ENCODE measurements at regions not wholly inside any gene's neighbourhood (a gene's known extent, or its start where the extent isn't known, plus 50 kb on each side); places are given as distances from the start of the nearest gene placed in this dataset.

DNA sequence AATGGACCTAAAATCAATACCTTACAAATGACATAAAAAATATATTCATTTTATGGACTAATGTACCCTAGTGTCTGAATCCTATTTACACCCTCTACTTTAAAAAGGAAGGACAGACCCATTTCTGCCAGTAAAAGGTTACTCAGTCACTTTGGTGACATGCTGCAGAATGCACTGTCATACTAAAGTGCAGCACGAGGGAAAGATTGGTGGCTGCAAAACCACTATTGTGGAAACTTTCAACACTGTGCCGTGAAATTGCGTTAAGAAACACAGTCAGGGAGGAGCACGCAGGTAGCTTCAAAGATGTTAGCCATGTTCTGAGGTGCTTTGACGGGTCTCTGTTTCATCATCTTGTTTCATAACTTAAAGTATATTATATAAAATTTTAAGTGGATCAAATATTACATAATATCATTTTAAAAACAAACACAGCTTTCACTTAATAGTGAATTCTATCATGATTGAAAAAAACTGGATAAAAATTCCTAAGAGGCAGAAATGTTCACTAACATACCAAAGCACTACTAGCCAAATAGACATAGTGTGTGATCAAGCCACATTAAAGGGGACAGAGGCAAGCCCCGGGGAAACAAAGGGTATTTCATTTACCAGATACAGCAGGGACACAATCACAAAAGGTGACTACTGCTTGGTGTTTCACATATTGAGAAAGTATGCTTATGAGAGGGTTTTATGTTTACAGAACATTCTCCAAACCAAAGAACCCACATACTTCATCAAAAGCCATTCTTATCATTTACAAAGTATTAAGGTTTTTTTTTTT lies 330.8 kb upstream of the SOX5 start:
- DNase-seq (ENCODE audit: low read depth in 3 of 3), result no peak

DNA sequence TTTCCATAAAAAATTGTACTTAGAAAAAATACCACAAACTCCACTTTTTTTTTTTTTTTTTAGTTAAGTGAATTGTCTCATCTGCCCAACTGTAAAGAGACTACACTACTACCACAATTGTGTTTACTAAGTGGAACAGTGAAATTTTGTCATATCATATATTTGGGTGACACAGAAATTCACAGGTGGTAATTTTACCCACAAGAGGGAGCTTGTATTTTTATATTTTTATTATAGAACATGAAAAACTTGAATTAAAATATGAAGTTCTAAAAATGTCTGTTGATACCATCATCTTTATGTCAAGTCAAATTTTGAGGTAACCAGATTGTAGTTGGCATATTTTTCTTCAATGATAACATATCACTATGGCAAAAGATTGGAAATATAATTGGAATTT lies 329.4 kb upstream of the SOX5 start:
- DNase-seq (ENCODE audit: low read depth in 3 of 3), result no peak

DNA sequence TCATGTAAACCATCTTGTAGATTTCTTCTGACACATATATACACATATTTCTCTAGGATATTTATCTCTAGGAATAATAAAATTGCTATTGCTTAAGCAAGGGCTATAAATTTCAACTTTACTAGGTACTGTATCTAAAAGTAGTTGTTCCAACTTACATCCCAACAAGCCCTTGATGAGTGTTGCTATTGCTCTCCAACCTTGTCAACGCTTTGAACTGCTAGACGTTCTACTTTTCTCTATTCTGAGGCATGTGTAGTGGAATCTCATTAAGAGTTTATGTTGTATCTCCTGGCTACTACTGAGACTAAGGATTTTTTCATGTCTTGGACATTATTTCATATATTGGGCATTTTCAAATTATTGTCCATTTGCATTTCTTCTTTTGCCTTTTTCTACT lies 321.5 kb upstream of the SOX5 start:
- DNase-seq (ENCODE audit: low read depth in 3 of 3), result no peak

DNA sequence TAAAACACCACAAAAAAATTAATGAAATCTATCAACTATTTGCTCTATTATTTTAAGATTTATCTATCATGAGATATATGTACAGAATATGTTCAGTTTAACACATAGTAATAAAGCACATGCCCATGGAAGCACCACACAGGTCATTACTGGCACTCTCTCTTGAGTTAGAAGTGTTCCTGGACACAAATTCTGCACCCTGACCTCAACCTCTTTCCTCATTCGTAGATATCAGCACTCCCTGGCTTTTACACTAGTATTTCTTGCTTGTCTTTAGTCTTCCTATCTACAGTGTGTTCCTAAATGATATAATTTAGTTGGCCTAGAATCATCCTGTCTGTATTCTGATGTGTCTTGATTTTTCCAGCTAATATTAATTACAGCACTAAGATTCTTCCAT lies 321.0 kb upstream of the SOX5 start:
- DNase-seq (ENCODE audit: low read depth in 3 of 3), result no peak

DNA sequence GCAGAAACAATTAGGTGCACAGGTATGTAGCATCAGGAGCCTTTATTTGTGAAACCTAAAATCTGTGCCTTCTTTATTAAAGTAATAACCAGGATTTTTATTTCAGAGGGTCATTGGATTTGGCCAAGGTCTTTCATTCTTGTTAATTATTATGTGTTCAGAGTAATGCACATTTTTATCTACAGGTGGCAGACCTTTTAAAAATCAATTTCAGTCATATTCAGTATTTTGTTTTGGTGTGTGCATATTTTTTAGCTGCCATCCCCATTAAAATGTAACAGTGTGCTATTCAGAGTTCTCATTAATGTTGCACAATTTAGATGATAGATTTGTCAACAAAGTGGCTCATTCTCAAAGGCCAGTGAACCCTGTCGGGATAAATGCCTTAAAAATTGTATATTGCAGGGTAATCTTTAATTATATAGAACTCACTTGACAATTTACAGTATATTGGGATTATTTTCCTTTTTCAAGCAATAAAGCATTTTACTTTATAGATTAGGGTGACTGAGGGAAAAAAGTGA lies 319.3 kb upstream of the SOX5 start:
- DNase-seq (ENCODE audit: low read depth in 3 of 3), result no peak

DNA sequence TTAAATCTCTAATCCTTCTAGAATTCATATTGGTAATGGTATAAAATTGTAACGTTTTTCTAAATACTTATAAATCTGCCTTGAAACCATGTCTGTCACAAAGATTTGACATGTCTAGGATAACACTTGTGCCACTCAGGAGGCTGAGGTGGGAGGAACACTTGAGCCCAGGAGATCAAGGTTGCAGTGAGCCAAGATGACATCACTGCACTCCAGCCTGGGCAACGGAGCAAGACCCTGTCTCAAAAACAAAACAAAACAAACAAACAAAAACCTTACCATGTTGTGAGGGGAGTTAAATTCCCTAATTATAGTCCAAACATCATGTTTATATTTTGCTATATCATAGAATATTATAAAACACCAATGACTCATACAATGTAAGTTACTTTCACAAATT lies 317.5 kb upstream of the SOX5 start:
- no peak for DNase-seq (ENCODE audit: low read depth in 3 of 3)

DNA sequence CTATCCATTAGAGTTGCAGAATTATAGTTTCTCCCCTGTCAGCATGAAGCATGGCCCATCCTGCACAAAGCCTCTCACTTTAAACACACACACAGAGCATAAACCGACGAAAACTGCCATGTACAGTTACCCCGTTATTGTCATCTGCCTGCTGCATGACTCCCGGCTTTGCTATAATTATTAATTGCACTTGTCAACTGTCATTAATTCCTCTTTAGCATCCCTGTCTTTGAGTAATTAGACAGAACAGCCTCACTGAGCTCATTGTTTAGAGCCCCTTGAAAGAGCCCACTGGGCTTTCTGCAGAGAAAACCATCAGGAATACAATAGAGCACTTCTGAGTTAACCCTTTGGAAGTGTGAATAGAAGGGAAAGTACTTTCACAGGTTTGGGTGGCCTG lies 307.2 kb upstream of the SOX5 start:
- DNase-seq (ENCODE audit: low read depth in 3 of 3), result no peak

DNA sequence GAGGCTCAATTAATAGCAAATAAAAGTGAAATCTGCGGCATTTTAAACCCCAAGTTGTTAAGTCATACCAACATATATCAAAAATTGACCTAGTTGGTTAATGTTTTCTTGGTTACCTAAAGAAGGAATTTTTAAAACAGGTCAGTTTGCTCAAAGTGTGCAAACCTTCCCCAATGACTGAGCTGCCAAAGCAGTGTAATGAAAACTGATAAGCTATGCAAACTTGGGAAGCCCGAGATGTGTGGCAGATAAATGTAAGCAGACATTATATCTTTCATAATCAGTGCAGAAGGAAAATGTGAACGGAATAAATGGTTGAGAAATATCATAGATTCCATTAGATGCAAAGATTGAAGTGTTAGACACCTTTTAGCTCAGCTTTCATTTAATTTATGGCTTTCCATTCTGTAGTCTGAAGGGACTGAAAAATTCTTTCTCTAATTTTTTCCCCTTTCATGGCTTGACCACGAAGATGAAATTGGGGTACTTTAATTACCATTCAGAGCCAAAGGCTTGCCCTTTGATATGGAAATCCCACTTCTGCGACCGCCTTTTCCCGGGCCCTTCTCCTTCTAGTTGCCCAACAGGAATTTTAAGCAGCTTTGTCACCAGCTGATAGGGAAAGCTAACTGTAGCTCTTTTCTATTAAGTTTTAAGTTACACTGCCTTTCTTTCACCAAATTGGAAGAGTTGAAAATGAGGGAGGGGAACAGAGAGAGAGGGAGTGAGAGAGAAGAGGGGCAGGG lies 306.6 kb upstream of the SOX5 start:
- no peak for DNase-seq (ENCODE audit: low read depth in 3 of 3)

DNA sequence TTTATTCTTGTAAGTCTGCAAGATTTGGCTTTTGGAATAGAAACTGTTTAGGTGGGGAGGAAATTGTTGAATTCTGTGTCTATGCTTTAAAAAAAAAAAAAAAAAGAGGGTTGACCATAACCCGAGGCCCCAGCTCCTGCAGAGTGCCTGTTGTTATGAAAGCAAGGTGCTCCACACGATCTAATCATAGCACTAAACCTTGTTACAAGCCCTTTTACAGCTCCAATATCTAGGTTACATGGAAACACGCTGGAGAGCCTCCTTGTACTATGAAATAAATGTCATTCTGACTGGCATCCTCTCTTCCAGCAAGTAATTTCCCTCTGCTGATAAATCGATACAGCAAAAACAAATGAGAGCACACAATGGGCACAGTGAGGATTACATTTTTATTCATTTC lies 303.1 kb upstream of the SOX5 start:
- no peak for DNase-seq (ENCODE audit: low read depth in 3 of 3)

DNA sequence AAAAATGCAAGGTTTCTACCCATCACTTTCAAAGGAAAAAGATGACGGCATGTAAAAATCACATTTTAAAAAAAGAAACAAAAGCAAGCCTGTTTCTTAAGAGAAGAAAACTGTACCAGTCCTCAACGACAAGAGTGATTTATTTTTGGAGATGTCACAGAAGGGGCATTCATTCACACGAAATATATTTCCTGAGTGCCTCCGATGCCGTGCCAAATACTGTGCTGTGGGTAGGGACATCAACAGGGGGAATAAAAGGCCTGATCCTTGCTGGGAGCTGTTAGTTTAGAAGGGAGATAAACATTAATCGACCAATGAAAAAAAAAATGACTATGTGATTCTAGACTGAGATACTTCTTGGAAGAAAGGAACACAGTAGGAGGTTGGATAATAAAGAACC lies 297.5 kb upstream of the SOX5 start:
- DNase-seq (ENCODE audit: low read depth in 3 of 3), result no peak

DNA sequence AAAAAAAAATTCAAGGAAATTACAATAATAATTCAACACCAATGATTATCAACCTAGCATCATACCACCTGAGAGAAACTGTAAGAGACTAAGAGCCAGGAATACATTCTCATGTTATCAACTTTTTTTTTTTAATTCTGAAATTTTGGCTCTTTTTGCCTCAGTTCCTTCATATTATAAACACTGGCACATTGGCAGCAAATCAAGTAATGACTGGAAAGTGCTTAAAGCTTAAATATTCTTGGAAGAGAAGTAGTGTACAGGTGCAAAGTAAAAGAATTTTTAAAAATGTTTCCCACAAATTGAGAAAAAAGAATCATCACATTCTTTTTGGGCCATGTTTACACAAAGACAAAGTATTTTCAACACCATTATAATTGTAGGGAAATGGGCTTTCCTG lies 296.9 kb upstream of the SOX5 start:
- no peak for DNase-seq (ENCODE audit: low read depth in 3 of 3)

DNA sequence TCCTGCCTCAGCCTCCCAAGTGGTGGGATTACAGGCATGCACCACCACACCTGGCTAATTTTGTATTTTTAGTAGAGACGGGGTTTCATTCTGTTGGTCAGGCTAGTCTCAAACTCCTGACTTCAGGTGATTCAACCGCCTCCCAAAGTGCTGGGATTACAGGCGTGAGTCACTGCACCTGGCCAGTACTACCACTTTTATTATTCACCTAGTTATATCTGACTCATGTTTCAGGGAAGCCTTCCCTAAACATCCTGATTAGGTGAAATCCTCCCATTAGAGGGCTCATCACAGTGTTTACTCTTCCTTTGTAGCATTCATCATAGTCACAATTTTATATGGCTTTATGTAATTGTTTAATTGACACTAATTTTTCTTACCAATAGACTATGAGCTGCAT lies 295.3 kb upstream of the SOX5 start:
- DNase-seq (ENCODE audit: low read depth in 3 of 3), result no peak

DNA sequence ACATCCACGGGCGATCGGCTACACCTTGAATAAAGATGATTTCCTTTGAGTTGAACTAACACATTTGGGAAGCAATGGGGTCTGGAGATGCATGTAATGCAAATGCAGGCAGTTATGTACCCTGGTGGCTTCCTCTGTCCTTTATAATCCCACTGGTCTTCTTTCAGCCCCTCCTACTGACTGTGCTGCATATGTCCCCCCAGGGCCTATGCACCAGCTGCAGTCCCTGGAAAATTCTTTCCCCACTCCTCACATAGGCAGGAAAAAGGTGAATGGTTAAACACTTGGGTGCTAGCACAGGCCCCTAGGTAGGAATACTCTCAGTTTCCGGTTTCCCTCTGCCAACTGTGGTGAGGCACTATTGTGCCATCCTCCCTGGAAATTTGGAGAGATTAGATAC lies 294.8 kb upstream of the SOX5 start:
- DNase-seq (ENCODE audit: low read depth in 3 of 3), result no peak

DNA sequence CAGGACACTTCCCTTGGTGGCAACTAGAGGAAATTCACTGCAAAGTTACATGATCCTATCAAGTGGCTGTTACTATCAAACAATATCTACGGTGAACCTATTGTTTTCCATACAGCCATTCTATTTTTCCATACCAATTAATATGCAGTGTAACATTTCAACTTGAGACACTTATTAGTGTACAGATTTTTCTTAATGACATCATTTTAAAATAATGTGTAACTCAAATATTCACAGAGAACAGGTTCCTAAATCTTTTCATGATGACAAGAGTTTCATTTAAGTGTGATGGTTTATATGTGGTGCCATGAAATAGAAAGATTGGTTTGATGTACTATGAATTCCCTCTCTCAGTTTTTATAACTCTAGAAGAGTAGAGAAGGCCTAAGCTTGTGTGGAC lies 291.2 kb upstream of the SOX5 start:
- no peak for DNase-seq (ENCODE audit: low read depth in 3 of 3)

DNA sequence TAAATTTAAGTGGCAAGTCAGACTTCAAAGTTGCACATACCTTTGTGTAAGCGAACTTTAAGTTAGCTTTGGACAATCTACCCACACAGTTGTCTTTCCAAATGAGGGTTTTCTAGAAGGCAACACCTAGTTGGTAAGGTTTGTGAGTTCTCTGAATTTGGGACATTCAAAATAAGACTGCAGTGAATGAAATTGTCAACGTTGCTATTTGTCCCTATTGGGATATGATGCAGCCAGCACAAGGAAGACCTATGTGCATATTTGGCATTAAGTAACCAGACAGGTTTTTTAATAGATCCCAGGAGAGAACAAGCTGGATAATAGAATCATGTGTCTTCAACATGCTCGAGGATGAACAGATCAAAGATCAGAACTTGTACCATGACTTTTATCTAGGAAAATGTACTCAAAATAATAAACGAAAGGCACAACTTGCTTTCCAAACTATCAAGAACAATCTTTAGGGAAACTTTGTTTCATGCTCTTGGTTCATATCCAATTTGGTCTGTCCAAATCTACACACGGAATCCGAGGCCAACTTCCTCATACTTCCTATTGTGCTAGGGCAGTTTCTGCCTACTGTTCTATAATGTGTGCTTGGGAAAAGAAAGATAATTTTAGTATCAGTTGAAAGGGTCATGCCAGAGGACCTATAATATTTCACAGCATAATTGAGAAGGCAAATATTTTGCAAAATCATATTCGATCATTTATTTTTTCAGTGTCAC lies 284.2 kb upstream of the SOX5 start:
- DNase-seq (ENCODE audit: low read depth in 3 of 3), result no peak

DNA sequence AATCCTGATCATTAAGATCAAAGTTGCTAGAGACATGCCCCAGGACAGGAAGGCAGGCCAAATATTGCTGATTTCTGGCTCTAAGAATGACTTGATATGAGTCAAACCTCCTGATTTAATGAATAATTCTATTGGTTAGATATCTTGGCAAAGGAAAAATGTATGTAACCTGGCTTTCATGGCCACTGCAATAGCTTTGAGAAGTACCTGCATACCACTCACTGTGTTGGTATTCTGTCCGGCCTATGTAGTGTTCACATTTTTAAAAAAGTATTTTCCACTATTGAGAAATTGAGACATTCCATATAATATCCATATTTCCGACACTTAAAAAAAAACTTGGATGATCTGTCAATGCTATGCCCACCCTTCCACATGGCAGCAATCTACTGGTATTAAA lies 283.1 kb upstream of the SOX5 start:
- DNase-seq (ENCODE audit: low read depth in 3 of 3), result no peak

DNA sequence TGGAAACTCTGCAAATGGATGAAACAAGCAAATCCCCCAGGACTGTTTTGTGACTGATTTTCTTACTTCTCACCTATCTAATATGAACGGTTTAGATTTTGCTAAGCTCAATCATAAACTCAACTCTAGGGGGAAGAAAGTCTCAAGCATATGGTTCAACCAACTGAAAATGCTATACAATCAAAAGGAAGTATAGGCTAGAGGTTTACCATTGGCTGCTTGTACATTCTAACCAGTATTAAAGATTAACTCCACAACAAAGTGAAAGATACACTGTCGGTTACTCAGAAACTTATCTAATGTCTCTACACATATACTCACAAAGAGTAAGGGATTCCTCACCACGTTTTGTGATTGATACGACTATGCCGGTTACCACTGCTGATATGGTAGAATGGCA lies 281.8 kb upstream of the SOX5 start:
- no peak for DNase-seq (ENCODE audit: low read depth in 3 of 3)

DNA sequence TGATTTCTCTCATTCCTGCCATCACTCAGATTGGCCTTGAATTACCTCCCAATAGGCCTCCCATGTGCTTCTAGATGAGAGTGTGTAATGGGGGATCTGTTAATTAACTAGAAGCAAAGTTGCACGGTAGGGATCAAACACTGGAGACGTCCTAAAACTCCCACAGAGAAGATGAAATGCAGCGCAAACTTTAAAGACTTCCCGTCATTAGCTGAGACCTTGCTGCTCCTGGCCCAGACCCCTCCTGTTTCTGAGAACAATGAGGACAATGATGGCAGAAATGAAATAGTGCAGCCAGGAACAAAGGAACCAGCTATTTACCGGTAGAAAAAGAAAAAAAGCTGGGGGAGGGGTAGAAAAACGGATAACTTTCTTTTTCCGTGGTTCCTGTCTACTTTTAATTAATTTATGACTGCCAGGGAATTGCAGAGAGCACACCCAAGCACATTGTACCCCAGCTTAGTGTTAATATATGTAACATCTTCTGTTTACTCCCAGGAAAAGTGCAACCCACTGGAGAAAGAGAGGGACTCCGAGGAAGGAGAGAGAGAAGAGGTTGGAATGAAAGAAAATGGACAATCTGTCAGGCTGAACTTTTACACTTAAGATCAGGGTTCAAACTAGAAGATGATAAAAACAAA lies 280.7 kb upstream of the SOX5 start:
- DNase-seq (ENCODE audit: low read depth in 3 of 3), result no peak

DNA sequence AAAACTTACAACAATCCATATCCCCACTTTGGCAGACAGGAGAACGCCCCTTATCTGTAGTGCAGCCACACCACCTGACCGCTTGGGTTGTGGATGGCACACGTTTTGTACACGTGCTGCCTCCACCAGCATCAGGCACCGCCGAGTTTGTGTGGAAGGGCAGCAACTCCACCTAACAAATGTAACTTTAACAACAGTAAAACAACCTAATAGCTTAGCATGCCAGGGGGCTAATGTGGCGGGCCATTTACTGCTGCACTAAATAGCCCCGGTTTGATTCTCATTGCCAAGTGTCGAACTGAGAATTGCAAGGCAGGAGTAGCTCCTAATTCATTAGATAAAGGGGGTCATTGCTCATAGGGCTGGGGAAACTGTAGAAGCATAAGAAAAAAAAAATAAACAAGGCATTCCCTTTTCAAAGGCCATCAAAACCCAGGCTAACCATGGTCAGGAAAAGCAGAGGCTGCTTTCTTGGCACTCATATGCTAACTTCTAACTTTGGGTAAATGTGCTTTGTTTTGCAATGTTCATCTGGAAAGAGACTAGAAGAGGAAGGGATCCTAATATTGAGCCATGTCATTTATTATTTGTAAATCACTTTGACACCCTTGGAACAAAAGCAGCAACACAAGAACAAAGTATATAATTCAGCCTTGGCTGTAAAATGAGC lies 279.7 kb upstream of the SOX5 start:
- DNase-seq (ENCODE audit: low read depth in 3 of 3), result no peak

DNA sequence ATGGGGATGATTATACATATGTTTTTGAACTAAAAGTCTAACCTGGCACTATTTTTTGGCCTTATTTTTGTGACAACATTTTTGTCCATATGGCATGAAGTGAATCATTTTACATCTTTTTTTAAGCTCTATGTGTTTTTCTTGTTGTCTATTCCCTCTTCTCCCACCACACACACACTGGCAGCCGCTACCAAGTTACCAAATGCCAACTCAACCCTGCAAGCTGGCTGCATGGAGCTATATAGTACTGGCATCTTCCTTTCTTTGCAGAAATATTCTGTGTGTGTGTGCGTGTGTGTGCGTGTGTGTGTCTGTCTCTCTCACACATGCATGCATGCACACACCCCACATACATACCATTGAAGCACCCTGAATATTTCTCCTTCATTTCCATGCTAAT lies 278.9 kb upstream of the SOX5 start:
- DNase-seq (ENCODE audit: low read depth in 3 of 3), result no peak

DNA sequence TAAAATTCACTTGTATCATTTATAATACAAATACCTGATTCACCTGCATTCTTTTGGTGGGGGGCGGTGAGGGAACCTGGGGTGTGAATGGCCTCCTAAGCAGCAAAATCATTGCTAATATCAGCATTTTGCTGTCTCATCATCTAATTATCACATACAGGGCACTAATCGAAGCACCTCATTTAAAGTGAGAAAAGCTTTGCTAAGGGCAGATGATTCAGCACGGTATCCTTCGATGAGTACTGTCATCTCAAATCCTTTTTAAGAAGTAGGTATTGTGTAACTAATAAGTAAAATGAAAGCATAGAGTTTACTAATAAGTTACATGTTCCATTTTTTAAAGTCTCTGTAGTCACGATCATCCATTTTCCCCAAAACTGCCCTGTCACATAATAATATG lies 278.1 kb upstream of the SOX5 start:
- no peak for DNase-seq (ENCODE audit: low read depth in 3 of 3)
